Fibroblast of skin of scalp (primary cell): ENCODE measurements at regions not wholly inside any gene's neighbourhood (a gene's known extent, or its start where the extent isn't known, plus 50 kb on each side); places are given as distances from the start of the nearest gene placed in this dataset.
"Not testable (repeated sequence)": the region's sequence is repeated elsewhere in the genome, so short reads cannot be mapped to it uniquely, and the experiment has no call there.

Experiments used
- DNase-seq: peaks from one replicate; pipeline ENCODE4 v3.0.0-alpha.2; 2013

DNA sequence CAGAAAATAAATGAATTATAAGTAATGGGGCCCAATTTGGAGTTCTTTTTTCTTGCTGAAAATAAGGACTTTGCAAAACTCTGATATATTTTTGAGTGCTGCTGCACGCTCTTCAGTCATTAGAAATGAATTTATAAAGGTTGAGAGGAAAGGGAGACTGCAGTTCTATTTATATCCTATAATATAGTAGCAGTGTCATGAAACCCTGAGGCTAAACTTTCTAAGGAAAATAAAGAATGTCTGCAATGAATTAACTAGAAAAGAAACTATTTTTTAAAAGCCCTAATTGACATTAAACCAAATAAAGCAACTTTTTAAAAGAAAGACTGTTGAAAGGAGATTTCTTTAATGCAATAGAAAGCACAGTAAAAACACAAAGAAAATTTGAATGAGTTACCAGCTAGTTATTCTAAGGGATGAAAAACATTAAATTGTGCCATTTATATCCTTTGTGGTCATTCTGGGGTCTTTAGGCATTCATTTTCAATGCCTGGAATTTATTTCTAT is 1072.8 kb upstream of the TMEFF2 start:
- peak; percentile 18 for DNase-seq

GRCh38 chr2:193253014-193253530 is 1058.3 kb upstream of the TMEFF2 start:
- DNase-seq: no peak

DNA sequence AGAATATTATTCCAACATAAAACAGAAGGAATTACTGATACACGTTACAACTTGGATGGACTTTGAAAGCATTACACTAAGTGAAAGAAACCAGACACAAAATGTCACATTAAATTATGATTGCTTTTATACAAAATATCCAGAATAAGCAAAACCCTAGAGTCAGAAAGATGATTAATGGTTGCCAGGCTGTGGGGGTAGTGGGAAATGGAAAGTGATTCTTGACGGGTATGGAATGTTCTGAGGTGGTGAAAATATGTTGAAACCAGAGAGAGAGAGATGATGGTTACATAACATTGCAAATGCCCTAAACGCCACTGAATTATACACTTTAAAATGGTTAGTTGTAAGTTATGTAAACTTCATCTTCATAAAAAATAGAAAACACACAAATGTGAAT is 1057.2 kb upstream of the TMEFF2 start:
- DNase-seq: no peak

- DNase-seq: no peak
Measured at GRCh38 chr2:193250389-193250788, 1055.7 kb upstream of the TMEFF2 start.

- DNase-seq: no peak
Measured at GRCh38 chr2:193240752-193241151, 1046.0 kb upstream of the TMEFF2 start.

DNA sequence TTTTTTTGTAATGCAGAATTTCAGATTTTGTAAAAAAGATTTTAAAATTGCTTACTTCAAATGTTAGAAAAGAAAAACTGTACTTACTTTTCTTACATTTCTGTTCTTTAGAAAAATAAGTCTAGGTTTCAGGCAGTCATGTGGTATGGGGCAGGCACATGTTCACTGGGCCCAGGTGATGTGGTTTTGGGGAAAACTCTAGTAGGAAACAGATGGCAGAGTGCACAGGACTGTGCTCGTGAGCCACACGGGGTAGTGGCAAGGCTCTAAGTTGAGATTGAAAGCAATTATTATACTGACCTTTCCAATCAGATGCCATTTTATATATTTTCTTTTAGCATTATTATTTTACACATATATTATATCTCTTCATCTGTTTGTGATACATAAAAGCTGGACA is 1036.9 kb upstream of the TMEFF2 start:
- DNase-seq: no peak

GRCh38 chr2:193228276-193228675 is 1033.5 kb upstream of the TMEFF2 start:
- no peak for DNase-seq

DNA sequence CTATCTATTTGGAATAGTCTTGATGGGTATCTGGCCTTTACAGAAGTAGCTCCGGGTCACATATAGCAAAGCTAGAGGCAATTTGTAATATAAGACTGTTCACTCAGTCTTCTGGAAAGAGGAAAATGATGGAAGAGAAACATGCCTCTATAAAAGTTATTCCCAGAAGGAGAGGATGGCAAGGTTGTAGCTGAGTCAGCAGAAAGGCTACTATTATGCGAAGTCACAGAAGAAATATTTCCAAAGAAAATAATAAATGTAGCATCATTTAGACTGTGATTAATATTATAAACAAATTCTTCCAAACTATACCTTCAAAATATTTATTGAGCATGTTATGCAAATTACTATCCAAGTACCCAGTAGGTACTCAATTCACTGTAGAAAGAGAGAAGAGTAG is 1027.7 kb upstream of the TMEFF2 start:
- no peak for DNase-seq

- DNase-seq: no peak
Measured at GRCh38 chr2:193219413-193219812, 1024.7 kb upstream of the TMEFF2 start.

- DNase-seq: no peak
Measured at GRCh38 chr2:193201583-193201982, 1006.9 kb upstream of the TMEFF2 start.

DNA sequence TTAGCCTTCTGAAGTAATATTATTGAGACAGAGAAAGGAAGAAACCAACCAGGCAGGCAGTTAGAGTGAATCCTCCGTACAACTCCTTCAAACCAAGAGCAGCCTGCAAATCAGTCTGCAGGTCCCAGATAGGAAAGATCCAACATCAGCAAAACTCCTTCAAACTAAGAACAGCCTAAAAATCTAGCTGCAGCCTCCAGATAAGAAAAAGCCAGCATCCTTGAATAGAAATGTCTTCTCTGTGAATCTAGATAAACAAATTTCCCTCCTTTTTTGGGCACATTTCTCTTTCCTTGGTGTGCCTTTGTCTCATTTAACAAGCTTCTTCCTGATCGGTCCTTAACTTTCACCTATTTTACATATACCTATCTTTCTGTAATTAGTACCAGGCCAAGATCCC is 1004.6 kb upstream of the TMEFF2 start:
- no peak for DNase-seq

DNA sequence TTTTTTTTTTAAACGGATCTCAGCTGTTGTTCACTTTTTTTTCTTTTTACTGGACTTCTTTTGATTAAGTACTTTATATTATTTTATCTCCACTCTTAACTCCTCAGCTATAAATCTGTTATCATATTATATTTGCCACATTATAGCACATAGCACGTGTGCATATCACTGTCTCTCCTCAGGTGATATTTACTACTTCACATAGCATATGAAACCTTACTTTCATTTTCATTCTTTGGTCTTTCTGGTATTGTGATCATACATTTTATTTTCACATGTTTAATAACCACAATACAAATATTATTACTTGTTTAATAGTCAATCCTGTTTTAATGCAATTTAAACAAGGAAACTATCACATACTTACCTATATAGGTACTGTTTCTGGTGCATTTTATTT is 993.1 kb upstream of the TMEFF2 start:
- no peak for DNase-seq

DNA sequence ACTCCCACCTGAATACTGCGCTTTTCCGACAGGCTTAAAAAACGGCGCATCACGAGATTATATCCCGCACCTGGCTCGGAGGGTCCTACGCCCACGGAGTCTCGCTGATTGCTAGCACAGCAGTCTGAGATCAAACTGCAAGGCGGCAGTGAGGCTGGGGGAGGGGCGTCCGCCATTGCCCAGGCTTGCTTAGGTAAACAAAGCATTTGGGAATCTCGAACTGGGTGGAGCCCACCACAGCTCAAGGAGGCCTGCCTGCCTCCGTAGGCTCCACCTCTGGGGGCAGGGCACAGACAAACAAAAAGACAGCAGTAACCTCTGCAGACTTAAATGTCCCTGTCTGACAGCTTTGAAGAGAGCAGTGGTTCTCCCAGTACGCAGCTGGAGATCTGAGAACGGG is 976.2 kb upstream of the TMEFF2 start:
- not testable (repeated sequence) for DNase-seq

DNA sequence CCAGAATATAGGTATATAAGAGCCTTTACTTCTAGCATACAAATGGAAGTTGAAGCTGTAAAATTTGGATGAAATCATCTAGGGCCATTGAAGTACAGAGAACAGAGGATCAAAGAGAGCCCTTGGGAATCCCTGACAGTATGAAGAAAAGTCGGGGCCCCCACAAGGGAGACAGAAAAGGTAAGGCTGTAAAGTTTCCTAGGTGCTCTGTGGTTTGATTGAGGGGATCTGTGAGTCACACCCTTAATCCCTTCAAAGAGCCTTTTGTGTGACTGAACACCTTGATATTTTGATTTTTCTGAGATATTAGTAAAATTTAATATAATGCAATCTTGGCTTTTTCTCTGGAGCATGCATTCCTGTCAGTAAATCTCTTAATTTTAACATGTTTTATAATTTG is 961.7 kb upstream of the TMEFF2 start:
- no peak for DNase-seq

- no peak for DNase-seq
Measured at GRCh38 chr2:193154076-193154475, 959.3 kb upstream of the TMEFF2 start.

DNA sequence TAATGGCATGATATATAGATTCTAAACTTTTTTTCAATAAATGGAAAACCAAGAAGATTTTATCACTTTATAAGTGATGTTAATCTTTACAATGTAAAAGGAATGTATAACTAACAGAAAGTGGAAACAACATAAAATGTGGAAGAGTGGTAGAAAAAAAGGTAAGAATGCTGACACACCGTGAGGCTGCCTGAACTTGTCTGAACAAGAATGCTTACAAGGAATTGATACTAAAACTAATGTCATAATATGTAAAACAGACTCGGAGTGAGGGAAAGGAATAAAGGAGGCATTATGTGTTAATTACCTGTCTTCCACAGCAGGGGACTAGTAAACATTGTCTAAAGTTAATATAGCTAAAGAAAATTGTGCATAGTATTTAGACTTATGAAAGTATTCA is 958.8 kb upstream of the TMEFF2 start:
- DNase-seq: no peak

DNA sequence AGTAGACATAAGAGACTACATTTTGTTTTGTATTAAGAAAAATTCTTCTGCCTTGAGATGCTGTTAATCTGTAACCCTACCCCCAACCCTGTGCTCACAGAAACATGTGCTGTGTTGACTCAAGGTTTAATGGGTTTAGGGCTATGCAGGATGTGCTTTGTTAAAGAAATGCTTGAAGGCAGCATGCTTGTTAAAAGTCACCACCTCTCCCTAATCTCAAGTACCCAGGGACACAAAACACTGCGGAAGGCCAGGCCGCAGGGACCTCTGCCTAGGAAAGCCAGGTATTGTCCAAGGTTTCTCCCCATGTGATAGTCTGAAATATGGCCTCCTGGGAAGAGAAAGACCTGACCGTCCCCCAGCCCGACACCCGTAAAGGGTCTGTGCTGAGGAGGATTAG is 947.7 kb upstream of the TMEFF2 start:
- not testable (repeated sequence) for DNase-seq

GRCh38 chr2:193141998-193142397 is 947.3 kb upstream of the TMEFF2 start:
- DNase-seq: no peak

GRCh38 chr2:193140895-193141294 is 946.2 kb upstream of the TMEFF2 start:
- not testable (repeated sequence) for DNase-seq

GRCh38 chr2:193124815-193125214 is 930.1 kb upstream of the TMEFF2 start:
- DNase-seq: no peak

- DNase-seq: no peak
Measured at GRCh38 chr2:193114827-193115226, 920.1 kb upstream of the TMEFF2 start.

GRCh38 chr2:193112986-193113385 is 918.3 kb upstream of the TMEFF2 start:
- DNase-seq: no peak

GRCh38 chr2:193103064-193103463 is 908.3 kb upstream of the TMEFF2 start:
- DNase-seq: peak; percentile 10

- no peak for DNase-seq
Measured at GRCh38 chr2:193101591-193101990, 906.9 kb upstream of the TMEFF2 start.

- DNase-seq: no peak
Measured at GRCh38 chr2:193088026-193088425, 893.3 kb upstream of the TMEFF2 start.
